CD14-positive monocyte (primary cell): ENCODE measurements at regions not wholly inside any gene's neighbourhood (a gene's known extent, or its start where the extent isn't known, plus 50 kb on each side); places are given as distances from the start of the nearest gene placed in this dataset.

Source experiments
- DNase-seq, 3 donors: peaks; one replicate each; pipeline ENCODE4 v3.0.0-alpha.2; 2011 to 2022
- H2AFZ ChIP-seq: 2 replicates; pipeline ENCODE4 v1.6.0; 2012; ENCODE audit warnings: mild to moderate bottlenecking, low read depth, low read length, inconsistent platforms; ENCODE audit not compliant: insufficient read depth, poor library complexity, severe bottlenecking
- H3K27ac ChIP-seq, 2 donors: 1 replicate in 1 of 2; 2 replicates in 1 of 2; pipeline ENCODE4 v1.5.1; 2012 to 2013; ENCODE audit warnings: low read length in 2 of 2, control low read depth in 1 of 2, inconsistent platforms in 1 of 2, low read depth in 1 of 2, mild to moderate bottlenecking in 1 of 2
- H3K27me3 ChIP-seq, 2 donors: one replicate each; pipeline versions ENCODE4 v1.6.0 to v1.6.1; 2011 to 2013; ENCODE audit warnings: low read length in 2 of 2; ENCODE audit not compliant: control insufficient read depth in 2 of 2, insufficient read depth in 2 of 2
- H3K36me3 ChIP-seq, 2 donors: replicated peaks in 1 of 2; 1 replicate in 1 of 2; 2 replicates in 1 of 2; pipeline versions ENCODE4 v1.5.1 to v1.6.1; 2012 to 2013; ENCODE audit warnings: low read length in 2 of 2, control low read depth in 1 of 2, inconsistent platforms in 1 of 2, mild to moderate bottlenecking in 1 of 2; ENCODE audit not compliant: insufficient read depth in 2 of 2, control insufficient read depth in 1 of 2
- H3K4me1 ChIP-seq, 2 donors: 1 replicate in 1 of 2; 2 replicates in 1 of 2; pipeline versions ENCODE4 v1.5.1 to v1.6.1; 2012 to 2013; ENCODE audit warnings: low read length in 2 of 2, control low read depth in 1 of 2, inconsistent platforms in 1 of 2, mild to moderate bottlenecking in 1 of 2, moderate library complexity in 1 of 2; ENCODE audit not compliant: insufficient read depth in 2 of 2, control insufficient read depth in 1 of 2
- H3K4me2 ChIP-seq: replicated peaks from 2 replicates; pipeline ENCODE3; 2012; ENCODE audit warnings: low read length, moderate library complexity, mild to moderate bottlenecking; ENCODE audit not compliant: poor library complexity, severe bottlenecking; ENCODE audit errors: extremely low read depth
- H3K4me3 ChIP-seq, 3 experiments: fragments of 200-600 bp in 1 of 3; sonication (generic) in 1 of 3; replicated peaks in 1 of 3; 1 replicate in 2 of 3; 2 replicates in 1 of 3; pipeline ENCODE4 v1.5.1; 2011 to 2013; ENCODE audit warnings: low read length in 3 of 3, mild to moderate bottlenecking in 3 of 3, control low read depth in 2 of 3, low read depth in 2 of 3, inconsistent platforms in 1 of 3, moderate library complexity in 1 of 3
- H3K79me2 ChIP-seq: 2 replicates; pipeline ENCODE4 v1.6.0; 2012; ENCODE audit warnings: mild to moderate bottlenecking, control low read depth, inconsistent platforms, low read length, moderate library complexity; ENCODE audit not compliant: insufficient read depth
- H3K9ac ChIP-seq: 2 replicates; pipeline ENCODE4 v1.6.0; 2017; ENCODE audit warnings: low read length, mild to moderate bottlenecking; ENCODE audit not compliant: insufficient read depth, poor library complexity, severe bottlenecking
- H3K9me3 ChIP-seq, 2 donors: replicated peaks in 1 of 2; 1 replicate in 1 of 2; 2 replicates in 1 of 2; pipeline versions ENCODE4 v1.5.1 to v1.6.1; 2012 to 2013; ENCODE audit warnings: low read length in 2 of 2, control low read depth in 1 of 2; ENCODE audit not compliant: control insufficient read depth in 1 of 2, insufficient read depth in 1 of 2
- H4K20me1 ChIP-seq: 2 replicates; pipeline ENCODE4 v1.6.0; 2012; ENCODE audit warnings: mild to moderate bottlenecking, low read length, control low read depth, moderate library complexity; ENCODE audit not compliant: insufficient read depth
- H3K27ac Mint-ChIP-seq, 7 donors: one replicate each; pipeline ENCODE4 v1.8.0; 2020; ENCODE audit warnings: mild to moderate bottlenecking in 7 of 7, mixed read lengths in 7 of 7, moderate library complexity in 6 of 7, inconsistent platforms in 2 of 7
- H3K27me3 Mint-ChIP-seq, 3 donors: one replicate each; pipeline ENCODE4 v1.8.0; 2021 to 2022; ENCODE audit warnings: low read depth in 3 of 3, mild to moderate bottlenecking in 3 of 3, mixed read lengths in 3 of 3, moderate library complexity in 3 of 3, inconsistent platforms in 1 of 3
- H3K36me3 Mint-ChIP-seq, 2 donors: one replicate each; pipeline ENCODE4 v1.8.0; 2020; ENCODE audit warnings: mixed read lengths in 2 of 2, inconsistent platforms in 1 of 2, mild to moderate bottlenecking in 1 of 2
- H3K4me1 Mint-ChIP-seq: one replicate; pipeline ENCODE4 v1.8.0; 2020; ENCODE audit warnings: mild to moderate bottlenecking, mixed read lengths
- H3K4me3 Mint-ChIP-seq, 2 donors: one replicate each; pipeline ENCODE4 v1.8.0; 2020; ENCODE audit warnings: mild to moderate bottlenecking in 2 of 2, mixed read lengths in 2 of 2, moderate library complexity in 1 of 2
- H3K9me3 Mint-ChIP-seq, 7 donors: one replicate each; pipeline ENCODE4 v1.8.0; 2020 to 2022; ENCODE audit warnings: mixed read lengths in 7 of 7, mild to moderate bottlenecking in 6 of 7, moderate library complexity in 6 of 7, inconsistent platforms in 2 of 7
- WGBS: methylation state at CpG from one replicate; pipeline ENCODE4 v1.1.5; 2013; ENCODE audit warnings: missing lambda C conversion rate; ENCODE audit not compliant: insufficient coverage; 5-methylcytosine and 5-hydroxymethylcytosine counted together
- intact Hi-C, 2 donors: fragments of 100-400 bp; cut with micrococcal nuclease; formaldehyde crosslinking; loops; one replicate each; pipeline versions ENCODE4 v1.15.0 to v1.15.1; 2023
- TF ChIP-seq, protein P1 (sequence below): fragments of 200-600 bp; IDR thresholded peaks from one replicate; pipeline ENCODE4 v1.8.0; 2022; ENCODE audit warnings: antibody characterized with exemption, mild to moderate bottlenecking

DNA sequence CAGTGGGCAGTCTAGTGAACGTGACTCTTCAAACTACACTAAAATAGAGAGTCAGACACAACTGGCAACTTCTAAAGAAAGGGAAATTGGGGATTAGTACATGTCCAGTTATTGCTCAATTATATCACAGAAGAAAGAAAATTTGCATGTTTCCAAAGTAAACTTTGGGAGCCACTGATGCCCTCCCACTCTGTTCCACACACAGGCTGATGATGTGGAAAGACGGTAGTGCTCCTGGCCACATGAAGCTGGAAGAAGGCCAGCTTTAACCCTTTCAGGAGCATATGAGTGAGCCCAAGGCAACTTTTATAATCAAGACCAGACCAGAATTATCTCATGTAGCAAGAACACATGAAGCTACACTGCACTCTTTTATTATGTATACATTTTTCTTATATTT, 141.0 kb downstream of the NR4A2 start:
- no peaks in the 10 kb centered on the region for H3K9me3 ChIP-seq

DNA sequence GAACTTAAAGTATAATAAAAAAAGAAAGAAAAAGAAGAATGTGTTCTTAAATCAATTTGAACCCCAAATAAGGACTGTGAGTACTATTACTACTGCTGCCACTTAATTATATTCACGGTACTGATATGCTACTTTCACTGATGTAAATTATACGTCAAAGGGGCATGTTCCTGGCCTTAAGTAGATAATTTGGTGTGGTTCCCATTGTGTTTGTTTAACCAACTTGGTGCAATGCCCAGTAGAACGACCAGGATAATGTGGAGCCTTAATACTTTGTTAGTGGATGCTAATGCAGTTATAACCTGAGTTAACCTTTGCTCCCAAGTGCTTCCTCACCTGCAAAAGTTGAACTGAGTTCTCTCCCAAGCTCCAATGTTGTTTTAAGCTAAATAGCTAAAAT, 142.0 kb downstream of the NR4A2 start:
- Histone ChIP-seq H3K9me3 (no peaks in the 10 kb centered on the region), H3K4me3 (no peak overlapping the region), H3K4me1 (no peaks in the 10 kb centered on the region), H3K9ac (no peak overlapping the region), H3K36me3 (no peaks in the 10 kb centered on the region), H3K27ac (no peak overlapping the region), H3K4me2 (no peak overlapping the region), H4K20me1 (no peaks in the 10 kb centered on the region), H3K27me3 (no peaks in the 10 kb centered on the region), H2AFZ (no peak overlapping the region), H3K79me2 (no peaks in the 10 kb centered on the region)
- Mint-ChIP-seq H3K4me3 (no peak overlapping the region), H3K4me1 (peaks cover 3% of the 10 kb centered on the region), H3K27ac (no peak overlapping the region), H3K36me3 (no peaks in the 10 kb centered on the region), H3K27me3 (peaks cover 0 to 1% (median 0%) of the 10 kb centered on the region in 3 donors), H3K9me3 (no peaks in the 10 kb centered on the region)
- intact Hi-C loops: no loop called here
- DNase-seq: no peak
- 100% methylated on average over 2 of the region's 3 CpGs for WGBS
- TF ChIP-seq, protein P1, sequence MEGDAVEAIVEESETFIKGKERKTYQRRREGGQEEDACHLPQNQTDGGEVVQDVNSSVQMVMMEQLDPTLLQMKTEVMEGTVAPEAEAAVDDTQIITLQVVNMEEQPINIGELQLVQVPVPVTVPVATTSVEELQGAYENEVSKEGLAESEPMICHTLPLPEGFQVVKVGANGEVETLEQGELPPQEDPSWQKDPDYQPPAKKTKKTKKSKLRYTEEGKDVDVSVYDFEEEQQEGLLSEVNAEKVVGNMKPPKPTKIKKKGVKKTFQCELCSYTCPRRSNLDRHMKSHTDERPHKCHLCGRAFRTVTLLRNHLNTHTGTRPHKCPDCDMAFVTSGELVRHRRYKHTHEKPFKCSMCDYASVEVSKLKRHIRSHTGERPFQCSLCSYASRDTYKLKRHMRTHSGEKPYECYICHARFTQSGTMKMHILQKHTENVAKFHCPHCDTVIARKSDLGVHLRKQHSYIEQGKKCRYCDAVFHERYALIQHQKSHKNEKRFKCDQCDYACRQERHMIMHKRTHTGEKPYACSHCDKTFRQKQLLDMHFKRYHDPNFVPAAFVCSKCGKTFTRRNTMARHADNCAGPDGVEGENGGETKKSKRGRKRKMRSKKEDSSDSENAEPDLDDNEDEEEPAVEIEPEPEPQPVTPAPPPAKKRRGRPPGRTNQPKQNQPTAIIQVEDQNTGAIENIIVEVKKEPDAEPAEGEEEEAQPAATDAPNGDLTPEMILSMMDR: no peak

More for the DNA sequence above, 141.0 kb downstream of the NR4A2 start:
- H3K4me1 ChIP-seq: no peaks in the 10 kb centered on the region
- H3K79me2 ChIP-seq: no peaks in the 10 kb centered on the region
- H3K4me1 Mint-ChIP-seq: peaks cover 3% of the 10 kb centered on the region
- H3K27me3 Mint-ChIP-seq: no peaks in the 10 kb centered on the region
- H3K27ac Mint-ChIP-seq: no peak overlapping the region
- no peaks in the 10 kb centered on the region for H3K9me3 Mint-ChIP-seq
- WGBS: no CpG with 5 or more reads among the region's 2 CpGs
- no peak overlapping the region for H3K4me3 Mint-ChIP-seq
- no peaks in the 10 kb centered on the region for H4K20me1 ChIP-seq
- DNase-seq: no peak
- TF ChIP-seq, protein P1: no peak
- no peak overlapping the region for H3K9ac ChIP-seq
- H3K36me3 ChIP-seq: no peaks in the 10 kb centered on the region
- no peak overlapping the region for H2AFZ ChIP-seq
- H3K27ac ChIP-seq: no peak overlapping the region
- H3K4me2 ChIP-seq: no peak overlapping the region
- intact Hi-C loops: no loop called here
- no peaks in the 10 kb centered on the region for H3K27me3 ChIP-seq
- H3K36me3 Mint-ChIP-seq: no peaks in the 10 kb centered on the region
- H3K4me3 ChIP-seq: no peak overlapping the region
